ENCODE measurements at regions not wholly inside any gene's neighbourhood (a gene's known extent, or its start where the extent isn't known, plus 50 kb on each side); places are given as distances from the start of the nearest gene placed in this dataset.

DNA sequence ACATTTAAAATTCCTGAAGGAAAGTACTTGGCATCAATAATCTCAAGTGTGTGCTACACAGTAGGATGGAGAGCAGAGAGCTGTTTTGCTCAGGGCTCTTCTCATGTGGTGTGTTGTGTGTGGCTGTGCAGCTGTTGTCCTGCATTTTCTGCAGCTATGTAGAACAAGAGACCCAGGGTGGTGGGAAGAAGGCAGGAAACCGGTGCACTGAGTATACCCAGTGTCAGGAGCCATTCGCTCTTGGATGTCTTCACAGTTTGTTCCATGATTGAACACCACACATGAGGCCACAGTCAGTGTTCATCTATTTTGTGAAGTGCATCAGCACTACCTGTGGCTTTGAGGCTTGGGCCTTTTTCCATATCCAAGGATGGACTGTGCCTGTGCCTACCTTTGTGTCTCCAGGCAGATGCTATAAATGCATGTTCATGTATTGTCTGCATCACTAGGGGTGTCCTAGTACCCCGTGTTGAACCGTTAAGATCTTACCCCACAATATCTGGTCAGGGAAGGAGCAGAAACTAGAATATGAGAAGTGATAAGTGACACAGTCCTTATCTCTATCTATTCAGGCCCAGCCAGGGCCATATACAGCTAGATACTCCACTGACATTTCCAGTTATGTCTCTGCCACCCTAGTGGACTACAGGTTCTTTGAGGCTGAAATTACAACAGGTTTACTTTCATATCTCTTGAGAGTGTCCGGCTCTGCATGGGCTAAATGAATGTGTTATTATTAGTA lies 194.3 kb downstream of the NR2F2 start:
- DNase-seq (ENCODE audit: low read depth in 2 of 2) = no peak

DNA sequence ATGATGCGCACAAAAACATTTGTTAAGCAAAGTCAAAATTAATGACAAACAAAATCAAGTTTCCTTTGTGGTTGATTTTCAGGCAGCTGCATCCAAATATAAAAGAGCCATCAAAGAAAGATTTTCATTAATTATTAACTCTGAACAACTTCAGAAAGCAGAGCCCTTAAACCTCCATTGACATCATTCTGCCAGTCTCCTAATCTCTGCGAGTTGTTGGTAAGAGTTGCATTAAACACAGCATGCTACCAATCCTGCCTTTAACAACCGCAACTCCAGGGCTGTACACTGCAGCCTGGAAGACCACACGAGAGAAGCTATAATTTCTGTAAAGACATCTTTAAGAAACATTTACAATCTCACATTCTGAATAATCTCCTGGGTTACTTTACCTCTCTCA lies 204.6 kb downstream of the NR2F2 start:
- DNase-seq (ENCODE audit: low read depth in 2 of 2) = no peak

DNA sequence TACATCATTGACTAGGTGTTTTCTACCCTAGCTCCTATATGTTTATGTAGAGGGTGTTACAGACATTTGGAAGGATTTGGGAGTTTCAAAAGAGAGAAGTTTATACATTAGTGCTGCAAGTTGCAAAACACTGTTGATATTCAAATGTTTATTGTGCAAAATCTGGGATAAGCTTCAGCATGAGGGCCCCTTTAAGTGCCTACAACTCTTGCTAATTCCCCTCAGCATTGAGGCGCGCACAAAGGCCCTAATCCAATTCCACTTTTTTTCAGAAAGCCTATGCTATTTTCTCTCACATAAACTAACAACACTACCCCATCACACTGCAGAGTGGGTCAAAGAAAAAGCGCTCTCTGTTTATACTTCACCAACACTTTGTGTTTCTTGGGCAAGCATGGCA lies 208.0 kb downstream of the NR2F2 start:
- DNase-seq (ENCODE audit: low read depth in 2 of 2) = no peak

DNA sequence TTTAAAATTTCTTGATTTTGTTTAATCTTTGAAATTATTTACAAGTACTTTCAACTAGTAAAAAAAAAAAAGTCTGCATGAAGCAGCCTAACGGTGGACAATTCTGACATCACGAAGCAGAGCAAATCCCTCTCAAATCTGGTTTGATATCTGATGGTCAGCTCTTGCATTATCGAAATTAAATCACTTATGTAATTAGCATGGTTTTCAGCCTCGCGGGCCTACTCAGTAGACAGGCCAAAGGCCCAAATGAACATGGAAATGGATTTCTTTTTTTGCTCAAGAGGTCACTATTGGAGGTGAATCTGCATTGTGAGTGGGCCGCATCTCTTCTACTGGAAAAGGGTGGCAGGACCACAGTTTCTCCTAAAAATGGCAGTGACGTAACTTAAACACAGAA lies 209.8 kb downstream of the NR2F2 start:
- DNase-seq (ENCODE audit: low read depth in 2 of 2) = no peak

DNA sequence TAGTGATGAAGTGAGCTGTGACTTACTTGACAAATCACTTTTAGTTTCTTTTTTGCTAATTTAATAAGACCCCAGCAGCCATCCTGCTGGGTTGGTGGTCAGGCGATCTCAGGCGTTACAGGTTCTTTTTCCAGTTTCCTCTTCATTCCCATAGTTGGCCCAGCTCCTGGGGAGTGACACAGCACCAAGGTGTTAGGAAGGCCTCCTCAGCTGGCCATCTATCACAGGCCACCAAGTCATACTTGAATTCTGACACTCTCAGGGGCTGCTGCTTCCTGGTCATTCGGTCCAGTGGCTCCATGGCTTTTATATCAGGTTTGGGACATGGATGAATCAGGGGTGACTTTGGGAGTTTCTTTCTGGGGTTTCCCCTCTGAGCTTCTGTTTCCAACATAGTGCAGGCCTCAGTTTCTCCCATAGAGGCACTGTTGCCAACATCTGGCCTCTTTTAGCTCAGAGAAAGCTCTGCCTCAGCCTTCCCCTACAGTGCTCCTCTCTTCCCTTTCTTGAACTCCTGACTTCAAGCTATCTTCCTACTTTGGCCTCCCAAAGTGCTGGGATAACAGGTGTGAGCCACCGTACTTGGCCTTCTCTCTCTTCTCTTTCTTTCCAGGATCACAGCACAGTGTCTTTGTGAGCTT lies 211.8 kb downstream of the NR2F2 start:
- no peak for DNase-seq (ENCODE audit: low read depth in 2 of 2)

DNA sequence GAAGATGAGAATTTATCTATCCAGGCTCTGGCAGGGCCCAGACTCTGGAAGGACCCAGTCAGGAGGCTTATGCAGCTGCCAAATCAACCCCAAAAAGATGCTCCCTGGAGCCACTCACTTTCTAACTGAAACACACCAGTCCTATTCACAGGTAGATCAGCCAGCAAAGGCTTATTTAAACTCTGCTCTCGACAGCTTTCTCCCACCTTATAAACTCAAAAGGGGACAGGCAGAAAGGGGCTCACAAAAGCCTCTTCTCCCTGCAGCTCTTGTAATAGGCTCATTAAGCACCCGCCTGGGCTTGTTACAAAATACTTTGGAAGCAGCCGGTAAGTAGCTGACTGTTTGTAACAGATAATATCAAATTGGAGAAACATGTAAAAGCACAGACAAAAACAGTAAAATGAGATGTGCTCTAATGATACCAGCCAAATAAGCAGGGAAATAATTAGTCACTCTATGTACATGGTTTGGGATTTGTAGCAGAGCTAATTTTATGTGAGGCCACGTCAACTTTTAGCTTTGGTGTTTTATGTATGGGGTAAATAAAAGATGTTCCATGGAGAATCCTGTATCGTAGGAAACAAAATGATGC lies 213.8 kb downstream of the NR2F2 start:
- DNase-seq (ENCODE audit: low read depth in 2 of 2) = no peak

DNA sequence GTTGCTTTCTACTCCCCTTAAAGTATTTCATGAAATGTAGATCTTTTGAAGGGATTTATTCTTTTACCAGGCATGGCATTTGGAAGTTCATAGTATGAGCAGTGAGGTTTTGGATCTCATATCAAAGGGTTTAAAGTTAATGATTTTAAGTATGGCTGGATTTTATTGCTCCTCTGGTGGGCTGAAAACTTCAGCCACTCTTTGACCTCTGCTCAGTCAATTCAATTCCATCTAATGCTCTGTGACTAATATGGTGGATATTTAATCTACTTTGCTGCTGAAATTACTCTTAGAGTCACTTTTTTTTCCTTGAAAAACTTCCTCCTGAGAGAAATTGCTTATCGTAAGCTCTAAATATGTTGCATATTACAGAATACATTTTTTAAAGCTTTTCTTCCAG lies 218.6 kb downstream of the NR2F2 start:
- no peak for DNase-seq (ENCODE audit: low read depth in 2 of 2)

DNA sequence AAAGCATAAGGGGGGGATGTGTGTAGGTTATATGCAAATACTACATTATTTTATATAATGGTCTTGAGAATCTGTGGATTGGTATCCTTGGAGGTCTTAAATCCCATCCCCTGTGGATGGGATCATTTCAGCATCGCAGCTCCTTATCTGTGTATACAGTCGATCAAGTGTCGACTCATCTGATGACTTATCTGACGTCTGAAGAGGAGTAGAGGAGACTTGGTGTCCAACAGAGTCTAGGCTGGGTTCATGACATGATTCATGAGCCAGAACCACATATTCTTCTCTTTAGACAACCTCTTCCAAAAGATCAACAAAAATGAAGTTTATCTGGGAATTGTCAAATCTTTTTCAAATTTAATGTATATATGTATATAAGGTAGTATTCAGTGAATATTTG lies 220.7 kb downstream of the NR2F2 start:
- no peak for DNase-seq (ENCODE audit: low read depth in 2 of 2)

DNA sequence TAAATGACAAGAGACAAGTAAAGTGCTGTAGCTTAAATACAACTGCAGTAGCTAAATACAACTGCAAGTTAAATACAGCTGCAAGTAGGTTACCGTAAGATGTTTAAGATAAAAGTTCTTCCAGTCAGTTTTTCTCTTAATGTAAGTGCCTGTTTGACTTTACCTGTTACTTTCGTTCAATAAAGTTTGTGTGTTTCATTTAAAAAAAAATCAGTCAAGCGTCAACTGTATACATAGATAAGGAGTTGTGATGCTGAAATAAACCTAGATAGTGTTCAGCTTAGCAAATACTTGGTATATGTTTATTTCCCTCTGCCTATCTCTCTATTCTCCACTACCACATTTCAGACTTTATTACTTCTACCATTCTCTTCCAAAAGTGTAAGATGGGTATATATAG lies 221.2 kb downstream of the NR2F2 start:
- DNase-seq (ENCODE audit: low read depth in 2 of 2) = no peak

DNA sequence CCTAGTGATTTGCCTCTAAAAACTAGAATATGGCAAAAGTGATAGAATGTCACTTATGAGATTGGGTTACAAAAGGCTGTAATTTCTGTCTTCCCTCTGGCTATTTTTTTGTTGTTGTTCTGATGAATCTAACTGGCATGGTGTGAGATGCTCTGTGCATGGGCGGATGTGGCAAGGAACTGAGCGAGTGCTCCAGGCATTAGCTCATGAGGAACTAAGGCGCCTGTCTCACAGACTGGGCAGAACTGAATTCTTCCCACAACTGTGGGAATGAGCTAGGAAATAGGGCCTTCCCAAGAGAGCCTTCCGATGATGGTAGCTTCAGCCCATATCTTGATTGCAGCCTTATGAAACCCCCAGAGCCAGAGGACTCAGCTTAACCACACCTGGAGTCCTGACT lies 222.5 kb downstream of the NR2F2 start:
- no peak for DNase-seq (ENCODE audit: low read depth in 2 of 2)

DNA sequence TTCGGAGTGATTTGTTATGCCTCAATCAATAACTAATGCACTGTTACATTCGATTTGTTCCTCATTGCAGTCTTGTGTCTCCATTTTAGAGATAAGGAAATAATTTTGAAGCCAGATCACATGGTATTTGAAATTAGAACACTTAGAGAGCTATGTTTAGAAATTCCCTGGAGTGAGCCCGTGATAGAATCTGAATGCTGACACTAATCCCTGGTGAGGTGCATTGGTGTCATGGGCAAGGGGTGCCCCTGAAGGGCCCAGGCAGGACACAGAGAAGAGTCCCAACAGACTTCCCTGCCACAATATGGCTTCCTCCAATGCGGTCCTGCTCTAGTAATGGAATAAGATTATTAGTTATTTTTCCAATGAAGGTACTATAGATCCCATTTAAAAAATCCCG lies 223.0 kb downstream of the NR2F2 start:
- DNase-seq (ENCODE audit: low read depth in 2 of 2) = no peak

DNA sequence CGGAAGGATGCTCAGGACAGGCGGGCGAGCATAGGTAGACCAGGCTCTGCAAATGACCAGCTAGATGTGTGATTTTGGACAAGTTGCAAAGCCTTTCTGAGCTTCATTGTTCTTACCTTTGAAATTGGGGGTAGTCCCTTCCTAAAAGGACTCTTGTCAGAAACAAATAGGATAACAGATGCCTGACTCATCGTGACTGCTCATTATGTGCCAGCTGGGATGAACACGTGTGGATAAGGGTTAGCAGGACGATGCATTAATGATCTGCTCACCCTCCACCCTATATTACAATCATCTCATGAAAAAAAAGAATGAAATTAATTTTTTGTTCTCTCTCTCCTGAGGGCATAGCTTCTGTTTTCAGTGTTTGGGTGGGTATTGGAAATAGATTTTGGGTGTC lies 223.4 kb downstream of the NR2F2 start:
- no peak for DNase-seq (ENCODE audit: low read depth in 2 of 2)

DNA sequence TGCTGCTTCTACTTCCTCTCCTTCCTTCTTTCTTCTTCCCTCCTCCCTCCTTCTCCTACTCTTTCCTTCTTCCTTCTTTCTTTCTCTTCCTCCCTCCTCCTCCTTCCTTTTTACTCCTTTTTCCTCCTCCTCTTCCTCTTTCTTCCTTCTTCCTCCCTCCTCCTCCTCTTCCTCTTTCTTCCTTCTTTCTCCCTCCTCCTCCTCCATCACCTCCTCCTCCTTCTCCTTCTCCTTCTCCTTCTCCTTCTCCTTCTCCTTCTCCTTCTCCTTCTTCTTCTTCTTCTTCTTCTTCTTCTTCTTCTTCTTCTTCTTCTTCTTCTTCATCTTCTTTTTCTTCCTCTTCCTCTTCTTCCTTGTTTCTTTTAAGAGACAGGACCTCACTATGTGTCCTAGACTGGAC lies 224.0 kb downstream of the NR2F2 start:
- DNase-seq (ENCODE audit: low read depth in 2 of 2) = no peak

DNA sequence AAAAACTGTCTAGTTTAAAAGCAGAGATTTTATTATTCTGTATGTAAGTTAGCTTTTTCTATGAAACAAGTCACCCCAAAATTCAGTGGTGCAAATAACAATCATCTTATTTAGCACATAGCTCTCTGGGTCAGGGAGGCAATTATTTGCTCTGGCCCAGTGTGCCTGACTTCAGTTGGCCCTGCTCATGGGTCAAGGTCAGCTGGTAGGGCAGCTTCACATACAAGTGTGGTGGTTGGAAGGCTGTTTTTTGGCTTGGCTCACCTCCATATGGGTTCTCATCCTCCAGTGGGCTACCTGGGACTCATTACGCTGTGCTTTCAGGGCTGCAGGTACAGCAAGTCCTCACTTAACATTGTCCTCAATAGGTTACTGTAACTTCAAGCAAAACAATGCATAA lies 228.6 kb downstream of the NR2F2 start:
- no peak for DNase-seq (ENCODE audit: low read depth in 2 of 2)

DNA sequence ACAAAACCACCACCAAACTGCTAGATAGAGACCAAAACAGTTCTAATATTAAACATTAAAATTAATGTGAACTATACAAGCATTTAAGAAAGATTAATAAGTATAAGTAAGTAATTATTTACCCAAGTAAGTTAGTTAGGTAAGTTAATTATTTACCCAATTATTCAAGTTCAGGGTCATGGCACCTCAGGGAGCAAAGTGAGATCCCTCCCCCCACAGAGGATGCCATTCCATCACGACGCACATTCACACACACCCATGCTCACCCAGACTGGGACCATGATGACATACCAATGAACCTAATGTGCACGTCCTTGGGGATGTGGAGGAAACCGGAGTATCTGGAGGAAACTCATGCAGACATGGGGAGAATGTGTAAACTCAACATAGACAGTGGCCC lies 229.1 kb downstream of the NR2F2 start:
- no peak for DNase-seq (ENCODE audit: low read depth in 2 of 2)

DNA sequence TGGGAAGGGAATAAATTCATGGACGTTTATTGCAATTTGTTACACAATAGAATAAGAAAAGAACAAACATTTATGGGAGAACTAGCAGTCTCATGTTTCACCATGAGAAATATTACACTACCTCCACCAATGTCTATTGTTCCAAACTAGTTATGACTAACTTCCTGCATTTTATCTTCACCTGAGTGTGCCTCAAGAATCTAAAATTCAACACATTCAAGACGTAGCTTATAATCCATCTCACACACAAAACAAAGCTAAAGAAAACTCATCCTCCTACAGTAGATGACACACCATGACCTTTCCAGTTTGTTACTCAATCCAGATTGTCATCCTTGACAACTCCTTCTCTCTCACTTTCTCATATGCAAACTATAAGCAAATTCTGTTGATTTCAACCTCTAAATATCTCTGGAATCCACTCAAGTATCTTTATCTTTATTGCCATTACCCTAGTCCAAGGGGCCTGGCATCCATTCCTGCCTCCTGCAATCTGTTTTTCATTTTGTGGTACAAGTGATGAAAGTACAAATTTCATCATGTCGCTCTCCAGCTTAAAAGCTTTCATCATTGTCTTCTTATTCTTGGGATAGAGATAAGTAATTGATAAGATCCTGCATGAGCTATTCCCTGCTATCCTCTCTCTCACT lies 229.9 kb downstream of the NR2F2 start:
- no peak for DNase-seq (ENCODE audit: low read depth in 2 of 2)

DNA sequence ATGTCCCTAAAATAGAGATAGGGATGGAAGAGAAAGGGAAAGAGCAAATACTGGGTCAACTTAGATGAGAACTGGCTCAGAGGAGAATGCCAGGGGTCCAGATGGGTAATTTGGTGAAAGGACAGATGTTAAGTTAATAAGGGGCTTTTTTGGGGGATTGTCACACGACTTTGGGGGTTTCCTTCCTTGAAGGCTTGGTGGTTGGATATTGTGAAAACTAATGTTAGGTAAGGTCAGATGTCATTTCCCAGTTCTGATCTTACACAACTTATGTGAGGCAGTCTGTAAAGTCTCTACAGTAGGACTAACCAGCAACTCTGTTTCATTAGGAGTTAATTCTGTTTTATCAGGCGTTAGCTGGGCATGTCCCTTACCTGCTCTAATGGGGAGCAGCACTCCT lies 231.1 kb downstream of the NR2F2 start:
- DNase-seq (ENCODE audit: low read depth in 2 of 2) = no peak

DNA sequence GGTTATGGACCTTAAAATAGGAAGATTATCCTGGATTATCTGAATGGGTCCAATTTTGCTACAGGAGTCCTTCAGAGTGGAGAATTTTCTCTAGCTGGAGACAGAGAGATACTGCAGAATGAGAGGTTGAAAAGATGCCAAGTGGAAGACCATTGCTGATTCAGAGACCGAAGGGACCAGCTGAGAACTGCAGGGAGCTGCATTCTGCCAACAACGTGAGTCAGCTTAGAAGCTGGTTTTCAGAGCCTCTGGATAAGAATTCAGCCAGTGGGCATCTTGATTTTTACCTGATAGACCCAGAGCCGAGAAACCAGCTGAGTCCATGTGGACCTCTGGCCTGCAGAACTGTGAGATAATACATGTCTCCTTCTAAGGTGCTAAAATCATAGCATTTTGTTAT lies 234.0 kb downstream of the NR2F2 start:
- no peak for DNase-seq (ENCODE audit: low read depth in 2 of 2)

DNA sequence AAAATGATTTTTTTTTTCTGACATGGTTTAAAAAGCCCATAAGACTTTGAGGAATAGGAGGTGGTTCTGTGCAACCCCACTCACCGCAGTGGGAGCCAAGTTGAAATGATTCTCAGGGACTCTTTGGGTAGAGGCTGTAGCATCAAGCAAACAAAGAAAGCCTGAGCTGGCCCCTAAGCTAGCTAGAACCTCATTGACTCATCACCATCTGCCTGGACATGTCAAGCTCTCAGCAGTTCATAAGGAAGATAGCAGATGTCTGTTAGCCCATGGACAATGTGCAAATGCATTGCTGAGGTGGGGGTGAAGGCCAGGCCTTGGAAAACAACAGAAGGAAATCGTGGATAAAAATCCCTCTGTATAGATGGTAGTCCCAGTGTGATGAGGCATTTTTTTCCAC lies 234.8 kb downstream of the NR2F2 start:
- DNase-seq (ENCODE audit: low read depth in 2 of 2) = no peak

DNA sequence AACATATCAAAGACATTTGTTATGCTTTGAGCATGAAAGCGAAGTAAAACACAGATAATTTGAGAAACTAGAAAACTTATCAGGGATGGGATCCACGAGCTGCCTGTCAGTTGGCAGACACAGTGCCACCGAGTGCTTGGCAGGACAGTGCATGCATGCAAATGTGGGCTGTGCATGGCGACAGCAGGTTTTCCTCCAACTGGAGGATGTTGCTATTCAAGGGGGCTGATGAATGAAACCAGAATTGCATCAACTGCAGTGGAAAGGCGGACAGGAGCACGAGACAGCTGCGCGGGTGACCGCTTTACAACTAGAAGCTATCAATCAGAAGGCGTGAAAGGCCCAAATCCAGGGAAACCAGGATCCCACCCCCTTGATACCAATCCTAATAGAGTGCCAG lies 244.3 kb downstream of the NR2F2 start:
- DNase-seq (ENCODE audit: low read depth in 2 of 2) = no peak

DNA sequence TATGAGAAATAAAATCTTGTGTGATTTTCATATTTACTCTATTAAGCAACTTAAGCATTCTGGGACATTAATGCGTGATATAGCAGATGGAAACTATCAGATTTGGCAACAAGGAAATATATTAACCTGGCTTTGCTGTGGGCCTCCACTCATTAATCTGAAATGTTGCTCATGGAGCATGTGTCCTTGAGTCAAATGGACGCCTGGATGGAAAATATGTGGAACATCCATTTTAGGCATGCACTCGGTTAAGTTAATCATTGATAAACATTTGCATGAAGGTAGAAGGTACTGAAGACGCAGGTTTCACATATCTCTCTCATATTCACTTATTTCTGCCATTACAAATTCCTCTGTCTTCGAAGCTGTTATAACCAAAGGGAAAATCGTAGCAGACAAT lies 246.1 kb downstream of the NR2F2 start:
- no peak for DNase-seq (ENCODE audit: low read depth in 2 of 2)

DNA sequence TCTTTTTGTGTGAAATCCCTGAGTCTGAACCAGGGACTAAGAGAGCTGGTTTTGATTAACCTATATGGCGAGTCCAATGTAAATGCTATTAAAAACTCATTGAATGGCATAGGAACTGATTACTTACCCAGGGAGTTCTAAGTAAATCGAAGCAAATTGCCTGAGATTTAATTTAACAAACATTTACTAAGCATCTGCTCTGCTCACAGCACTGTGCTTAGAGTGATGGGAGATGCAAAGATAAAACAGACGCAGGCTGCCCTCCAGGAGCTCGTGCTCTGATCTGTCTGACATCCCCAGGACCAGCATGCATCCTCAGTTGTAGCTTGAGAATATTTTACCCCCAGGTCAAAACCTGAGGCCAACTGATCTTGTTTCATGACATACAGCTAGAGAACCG lies 247.9 kb downstream of the NR2F2 start:
- no peak for DNase-seq (ENCODE audit: low read depth in 2 of 2)

DNA sequence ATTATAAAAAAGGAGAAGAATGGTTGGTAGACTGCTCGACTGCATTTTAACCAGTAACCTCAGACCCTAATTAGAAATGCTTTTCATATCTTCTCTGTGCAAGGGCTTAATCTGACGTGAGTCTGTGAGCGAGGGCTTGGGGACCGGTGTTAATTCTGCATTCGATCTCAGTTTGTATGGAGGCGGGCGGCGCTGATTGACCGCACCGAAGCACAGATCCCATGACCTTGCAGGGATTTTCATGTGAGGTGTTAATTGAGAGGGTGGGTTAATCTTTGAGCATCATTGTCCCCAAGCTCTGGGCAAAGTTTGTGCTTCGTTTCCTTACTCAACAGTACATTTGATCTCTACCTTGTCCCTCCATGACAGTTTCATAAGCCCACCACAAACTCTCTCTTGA lies 250.9 kb downstream of the NR2F2 start:
- DNase-seq (ENCODE audit: low read depth in 2 of 2) = no peak

Data from stimulated activated CD8-positive, alpha-beta memory T cell treated with anti-CD3 and anti-CD28 coated beads, Interleukin-2, amount 100 ng/mL, for 48 hours (primary cell).